Suprapubic skin (tissue), 4 donors: ENCODE measurements at regions not wholly inside any gene's neighbourhood (a gene's known extent, or its start where the extent isn't known, plus 50 kb on each side); places are given as distances from the start of the nearest gene placed in this dataset.

Experiments used
- CTCF ChIP-seq, 2 donors: fragments of 200-600 bp in 1 of 2; fragments of 450-650 bp in 1 of 2; sonication (generic) in 1 of 2; IDR thresholded peaks; one replicate each; pipeline ENCODE4 v1.5.1; 2016 to 2019; ENCODE audit warnings: antibody characterized with exemption in 2 of 2, mild to moderate bottlenecking in 1 of 2, moderate library complexity in 1 of 2
- POLR2A ChIP-seq, 2 donors: fragments of 450-650 bp; IDR thresholded peaks; one replicate each; pipeline ENCODE4 v1.6.1; 2017; ENCODE audit warnings: antibody characterized with exemption in 2 of 2, mild to moderate bottlenecking in 2 of 2, moderate library complexity in 2 of 2
- POLR2AphosphoS5 ChIP-seq, 3 donors: sonication (generic); formaldehyde crosslinking; IDR thresholded peaks; one replicate each; pipeline ENCODE4 v1.6.1; 2017; ENCODE audit warnings: antibody characterized with exemption in 3 of 3

GRCh38 chr3:10635446-10636076 is 130.2 kb upstream of the ATP2B2 start:
- TF ChIP-seq POLR2AphosphoS5 (IDR thresholded peaks at IDR 0.05) (no peak), CTCF (IDR thresholded peaks at IDR 0.05) (no peak), POLR2A (IDR thresholded peaks at IDR 0.05) (no peak)
